ENCODE measurements at regions not wholly inside any gene's neighbourhood (a gene's known extent, or its start where the extent isn't known, plus 50 kb on each side); places are given as distances from the start of the nearest gene placed in this dataset.

- no peak for TF ChIP-seq CTCF (IDR thresholded peaks at IDR 0.05; ENCODE audit: borderline replicate concordance, extremely low read depth, low read length, poor library complexity, severe bottlenecking)
- no peak for TF ChIP-seq EZH2 (IDR thresholded peaks at IDR 0.05; ENCODE audit: borderline replicate concordance, low read depth, low read length, severe bottlenecking)
These were observed 124.5 kb upstream of the TMEM45B start for GRCh38 chr11:129691142-129691541.

Measured in DND-41 (cell line).